GM18502 (cell line): ENCODE measurements at regions not wholly inside any gene's neighbourhood (a gene's known extent, or its start where the extent isn't known, plus 50 kb on each side); places are given as distances from the start of the nearest gene placed in this dataset.
"Not testable (repeated sequence)": the region's sequence is repeated elsewhere in the genome, so short reads cannot be mapped to it uniquely, and the experiment has no call there.

Source experiments
- ATAC-seq: cut with Tn5 transposase; IDR thresholded peaks from one replicate; pipeline ENCODE4 v1.9.1; 2021; ENCODE audit warnings: mild to moderate bottlenecking; ENCODE audit not compliant: unreplicated experiment, poor library complexity

- ATAC-seq: no peak
Measured at GRCh38 chr17:31686495-31686894, 172.5 kb downstream of the COPRS start.

GRCh38 chr17:31684901-31685300, 174.1 kb downstream of the COPRS start:
- ATAC-seq: no peak

GRCh38 chr17:31680126-31680525, 178.9 kb downstream of the COPRS start:
- no peak for ATAC-seq

- ATAC-seq: no peak
Measured at GRCh38 chr17:31679667-31680066, 179.4 kb downstream of the COPRS start.

GRCh38 chr17:31678431-31678830, 180.6 kb downstream of the COPRS start:
- ATAC-seq: no peak

- no peak for ATAC-seq
Measured at GRCh38 chr17:31677681-31678080, 181.4 kb downstream of the COPRS start.

GRCh38 chr17:31677036-31677435, 182.0 kb downstream of the COPRS start:
- ATAC-seq: no peak

- ATAC-seq: not testable (repeated sequence)
Measured at GRCh38 chr17:31675392-31675791, 183.7 kb downstream of the COPRS start.

- no peak for ATAC-seq
Measured at GRCh38 chr17:31674717-31675349, 184.2 kb downstream of the COPRS start.

- no peak for ATAC-seq
Measured at GRCh38 chr17:31674305-31674704, 184.7 kb downstream of the COPRS start.

GRCh38 chr17:31673076-31673475, 186.0 kb downstream of the COPRS start:
- ATAC-seq: no peak

GRCh38 chr17:31672161-31672819, 186.8 kb downstream of the COPRS start:
- ATAC-seq: no peak

GRCh38 chr17:31663576-31663975, 195.5 kb downstream of the COPRS start:
- no peak for ATAC-seq

GRCh38 chr17:31660684-31661083, 198.4 kb downstream of the COPRS start:
- no peak for ATAC-seq

- no peak for ATAC-seq
Measured at GRCh38 chr17:31657876-31658275, 201.2 kb downstream of the COPRS start.

GRCh38 chr17:31654936-31655335, 204.1 kb downstream of the COPRS start:
- no peak for ATAC-seq

GRCh38 chr17:31653691-31654090, 205.4 kb downstream of the COPRS start:
- no peak for ATAC-seq

GRCh38 chr17:31650756-31651520, 208.1 kb downstream of the COPRS start:
- ATAC-seq: no peak

- ATAC-seq: no peak
Measured at GRCh38 chr17:31649302-31649701, 209.7 kb downstream of the COPRS start.

- ATAC-seq: no peak
Measured at GRCh38 chr17:31647661-31648060, 211.4 kb downstream of the COPRS start.

GRCh38 chr17:31646642-31647041, 212.4 kb downstream of the COPRS start:
- no peak for ATAC-seq
